Smooth muscle cell (in vitro differentiated cells): ENCODE measurements at regions not wholly inside any gene's neighbourhood (a gene's known extent, or its start where the extent isn't known, plus 50 kb on each side); places are given as distances from the start of the nearest gene placed in this dataset.

Experiments used
- DNase-seq: peaks from one replicate; lab custom pipeline; 2025; ENCODE audit not compliant: unreplicated experiment; lab: John Stamatoyannopoulos, UW
- H2AFZ ChIP-seq: fragments of 200-600 bp; sonication (generic); 2 replicates; pipeline ENCODE4 v1.6.0; 2016; ENCODE audit warnings: antibody characterized with exemption, low read depth, mild to moderate bottlenecking
- H3F3A ChIP-seq: fragments of 200-600 bp; sonication (generic); 2 replicates; pipeline ENCODE4 v1.6.0; 2017; ENCODE audit warnings: antibody characterized with exemption, low read depth
- H3K27ac ChIP-seq: fragments of 200-600 bp; sonication (generic); 2 replicates; pipeline ENCODE4 v1.5.1; 2016; ENCODE audit warnings: low read depth, mild to moderate bottlenecking
- H3K27me3 ChIP-seq: fragments of 200-600 bp; sonication (generic); 2 replicates; pipeline ENCODE4 v1.6.1; 2016; ENCODE audit warnings: low read depth, mild to moderate bottlenecking
- H3K36me3 ChIP-seq: fragments of 200-600 bp; sonication (generic); 2 replicates; pipeline ENCODE4 v1.5.1; 2016; ENCODE audit warnings: low read depth
- H3K4me1 ChIP-seq: fragments of 200-600 bp; sonication (generic); 2 replicates; pipeline ENCODE4 v1.5.1; 2016; ENCODE audit warnings: low read depth
- H3K4me2 ChIP-seq: fragments of 200-600 bp; sonication (generic); 2 replicates; pipeline ENCODE4 v1.6.0; 2016; ENCODE audit warnings: mild to moderate bottlenecking
- H3K4me3 ChIP-seq: fragments of 200-600 bp; sonication (generic); 2 replicates; pipeline ENCODE4 v1.5.1; 2016; ENCODE audit warnings: mild to moderate bottlenecking
- H3K79me2 ChIP-seq: fragments of 200-600 bp; sonication (generic); 2 replicates; pipeline ENCODE4 v1.6.0; 2016; ENCODE audit warnings: low read depth, mild to moderate bottlenecking
- H3K9ac ChIP-seq: fragments of 200-600 bp; sonication (generic); 2 replicates; pipeline ENCODE4 v1.6.0; 2016; ENCODE audit warnings: low read depth
- H3K9me3 ChIP-seq: fragments of 200-600 bp; sonication (generic); replicated peaks from 2 replicates; pipeline ENCODE4 v1.5.1; 2016; ENCODE audit warnings: low read depth
- H4K20me1 ChIP-seq: fragments of 200-600 bp; sonication (generic); 2 replicates; pipeline ENCODE4 v1.6.0; 2016; ENCODE audit warnings: low read depth
- WGBS: methylation state at CpG from one replicate; pipeline ENCODE4 v1.1.7; 2016; ENCODE audit warnings: low lambda C conversion rate; 5-methylcytosine and 5-hydroxymethylcytosine counted together
- TF ChIP-seq, protein P1 (sequence below): fragments of 200-600 bp; sonication (generic); IDR thresholded peaks from 2 replicates; pipeline ENCODE4 v1.5.1; 2017; ENCODE audit warnings: borderline replicate concordance, mild to moderate bottlenecking, antibody characterized with exemption; ENCODE audit not compliant: insufficient read depth, poor library complexity, severe bottlenecking

DNA sequence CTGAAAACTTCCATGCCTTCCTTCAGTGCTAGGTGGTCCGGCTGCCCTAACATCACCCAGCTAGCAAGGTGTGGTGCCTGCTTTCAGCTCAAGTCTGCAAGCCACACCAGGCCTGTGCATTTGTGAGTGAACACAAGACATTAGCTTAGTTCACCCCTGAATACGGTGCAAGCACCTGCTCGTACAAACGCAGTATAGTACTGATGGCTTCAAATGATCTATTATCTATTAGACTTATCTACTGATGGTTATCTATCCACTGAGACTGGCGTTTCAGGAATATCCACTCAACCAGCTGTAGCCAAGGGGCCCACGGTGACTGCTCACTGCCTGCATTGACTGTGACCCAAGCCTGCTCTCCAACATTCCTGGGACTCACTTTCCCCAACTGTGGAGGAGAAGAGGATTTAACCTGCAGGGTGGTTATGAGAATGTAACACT lies 155.9 kb downstream of the SHOX start:
- TF ChIP-seq, protein P1, sequence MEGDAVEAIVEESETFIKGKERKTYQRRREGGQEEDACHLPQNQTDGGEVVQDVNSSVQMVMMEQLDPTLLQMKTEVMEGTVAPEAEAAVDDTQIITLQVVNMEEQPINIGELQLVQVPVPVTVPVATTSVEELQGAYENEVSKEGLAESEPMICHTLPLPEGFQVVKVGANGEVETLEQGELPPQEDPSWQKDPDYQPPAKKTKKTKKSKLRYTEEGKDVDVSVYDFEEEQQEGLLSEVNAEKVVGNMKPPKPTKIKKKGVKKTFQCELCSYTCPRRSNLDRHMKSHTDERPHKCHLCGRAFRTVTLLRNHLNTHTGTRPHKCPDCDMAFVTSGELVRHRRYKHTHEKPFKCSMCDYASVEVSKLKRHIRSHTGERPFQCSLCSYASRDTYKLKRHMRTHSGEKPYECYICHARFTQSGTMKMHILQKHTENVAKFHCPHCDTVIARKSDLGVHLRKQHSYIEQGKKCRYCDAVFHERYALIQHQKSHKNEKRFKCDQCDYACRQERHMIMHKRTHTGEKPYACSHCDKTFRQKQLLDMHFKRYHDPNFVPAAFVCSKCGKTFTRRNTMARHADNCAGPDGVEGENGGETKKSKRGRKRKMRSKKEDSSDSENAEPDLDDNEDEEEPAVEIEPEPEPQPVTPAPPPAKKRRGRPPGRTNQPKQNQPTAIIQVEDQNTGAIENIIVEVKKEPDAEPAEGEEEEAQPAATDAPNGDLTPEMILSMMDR, result no peak
- H3K9me3 ChIP-seq, result no peaks in the 10 kb centered on the region
- DNase-seq, result no peak
- WGBS, result 56% methylated on average over 6 of the region's 6 CpGs
- no peak overlapping the region for H3K9ac ChIP-seq
- H3K27me3 ChIP-seq, result peaks cover 33% of the 10 kb centered on the region
- H3K4me3 ChIP-seq, result no peak overlapping the region
- H3F3A ChIP-seq, result no peaks in the 10 kb centered on the region
- H3K36me3 ChIP-seq, result no peaks in the 10 kb centered on the region
- H3K79me2 ChIP-seq, result no peaks in the 10 kb centered on the region
- H3K27ac ChIP-seq, result no peak overlapping the region
- no peaks in the 10 kb centered on the region for H4K20me1 ChIP-seq
- no peak overlapping the region for H2AFZ ChIP-seq
- peaks cover 14% of the 10 kb centered on the region for H3K4me1 ChIP-seq
- no peak overlapping the region for H3K4me2 ChIP-seq

DNA sequence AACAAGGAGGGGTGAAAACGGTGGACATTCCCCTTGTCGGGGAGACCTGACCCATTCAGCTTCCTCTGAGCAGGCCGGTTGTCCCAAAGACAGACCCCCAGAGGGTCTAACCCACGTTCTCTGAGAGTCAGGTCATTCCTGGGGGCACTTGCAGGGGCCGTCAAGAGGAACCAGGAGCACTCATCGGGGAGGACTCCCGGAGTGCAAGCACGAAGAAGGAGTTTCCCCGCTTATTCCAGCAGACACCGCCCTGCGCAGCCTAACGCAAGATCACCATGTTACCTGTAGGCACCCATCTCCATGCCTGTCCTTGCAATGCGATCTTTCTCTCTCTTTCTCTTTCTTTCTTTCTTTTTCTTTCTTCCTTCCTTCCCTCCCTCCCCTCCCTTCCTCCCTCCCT lies 154.2 kb downstream of the SHOX start:
- Histone ChIP-seq H3K9me3 (no peaks in the 10 kb centered on the region), H3K27me3 (peaks cover 19% of the 10 kb centered on the region), H2AFZ (no peak overlapping the region), H3F3A (no peaks in the 10 kb centered on the region), H3K27ac (no peak overlapping the region), H3K36me3 (no peaks in the 10 kb centered on the region), H3K79me2 (no peaks in the 10 kb centered on the region), H3K9ac (no peak overlapping the region), H3K4me3 (no peak overlapping the region), H3K4me2 (no peak overlapping the region), H4K20me1 (no peaks in the 10 kb centered on the region), H3K4me1 (peaks cover 10% of the 10 kb centered on the region)
- TF ChIP-seq, protein P1, result no peak
- DNase-seq, result no peak
- 95% methylated on average over 13 of the region's 13 CpGs for WGBS

- no peak overlapping the region for H2AFZ ChIP-seq
Measured at GRCh38 chrX:781224-782204, 150.9 kb downstream of the SHOX start.

More at GRCh38 chrX:781224-782204, 150.9 kb downstream of the SHOX start:
- no peaks in the 10 kb centered on the region for H3K79me2 ChIP-seq
- 36% methylated on average over 28 of the region's 28 CpGs for WGBS
- H3F3A ChIP-seq, result no peaks in the 10 kb centered on the region
- no peak overlapping the region for H3K4me3 ChIP-seq
- no peaks in the 10 kb centered on the region for H4K20me1 ChIP-seq
- no peaks in the 10 kb centered on the region for H3K36me3 ChIP-seq
- no peak overlapping the region for H3K4me2 ChIP-seq
- peaks cover 6% of the 10 kb centered on the region for H3K27me3 ChIP-seq
- H3K27ac ChIP-seq, result no peak overlapping the region
- TF ChIP-seq, protein P1, result no peak
- no peak overlapping the region for H3K9ac ChIP-seq
- no peak for DNase-seq
- no peaks in the 10 kb centered on the region for H3K9me3 ChIP-seq
- H3K4me1 ChIP-seq, result peaks cover 7% of the 10 kb centered on the region
